ENCODE measurements at regions not wholly inside any gene's neighbourhood (a gene's known extent, or its start where the extent isn't known, plus 50 kb on each side); places are given as distances from the start of the nearest gene placed in this dataset.

DNA sequence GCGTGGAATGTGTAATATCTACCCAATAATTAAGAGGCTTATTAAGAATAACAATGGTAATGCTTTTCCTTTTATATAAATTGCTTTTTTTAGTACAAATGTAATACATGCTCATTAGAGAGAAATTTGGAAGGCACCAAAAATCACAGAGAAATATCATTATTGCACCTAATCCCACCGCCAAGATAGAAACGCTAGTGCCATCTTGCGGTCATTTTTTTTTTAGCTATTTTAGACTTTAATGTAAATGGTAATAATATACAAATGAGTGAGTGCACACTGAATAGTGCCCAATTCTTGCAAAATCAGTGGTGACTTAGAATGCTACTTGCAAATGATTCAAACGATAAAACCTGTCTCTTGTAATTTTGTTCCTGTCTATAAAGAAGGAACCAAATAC lies 576.8 kb upstream of the TMEM132C start:
- H3K36me3 ChIP-seq (ENCODE audit: low read depth), result no peaks in the 10 kb centered on the region
- ATAC-seq (ENCODE audit: low read depth), result no peak
- DNase-seq (ENCODE audit: low spot score), result no peak
- peaks cover 2% of the 10 kb centered on the region for H3K27me3 ChIP-seq (ENCODE audit: insufficient read depth, poor library complexity, severe bottlenecking)
- TF ChIP-seq, protein P1, sequence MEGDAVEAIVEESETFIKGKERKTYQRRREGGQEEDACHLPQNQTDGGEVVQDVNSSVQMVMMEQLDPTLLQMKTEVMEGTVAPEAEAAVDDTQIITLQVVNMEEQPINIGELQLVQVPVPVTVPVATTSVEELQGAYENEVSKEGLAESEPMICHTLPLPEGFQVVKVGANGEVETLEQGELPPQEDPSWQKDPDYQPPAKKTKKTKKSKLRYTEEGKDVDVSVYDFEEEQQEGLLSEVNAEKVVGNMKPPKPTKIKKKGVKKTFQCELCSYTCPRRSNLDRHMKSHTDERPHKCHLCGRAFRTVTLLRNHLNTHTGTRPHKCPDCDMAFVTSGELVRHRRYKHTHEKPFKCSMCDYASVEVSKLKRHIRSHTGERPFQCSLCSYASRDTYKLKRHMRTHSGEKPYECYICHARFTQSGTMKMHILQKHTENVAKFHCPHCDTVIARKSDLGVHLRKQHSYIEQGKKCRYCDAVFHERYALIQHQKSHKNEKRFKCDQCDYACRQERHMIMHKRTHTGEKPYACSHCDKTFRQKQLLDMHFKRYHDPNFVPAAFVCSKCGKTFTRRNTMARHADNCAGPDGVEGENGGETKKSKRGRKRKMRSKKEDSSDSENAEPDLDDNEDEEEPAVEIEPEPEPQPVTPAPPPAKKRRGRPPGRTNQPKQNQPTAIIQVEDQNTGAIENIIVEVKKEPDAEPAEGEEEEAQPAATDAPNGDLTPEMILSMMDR (IDR thresholded peaks at IDR 0.05; ENCODE audit: poor library complexity, severe bottlenecking), result peak; percentile 33
- no peak overlapping the region for H3K27ac ChIP-seq (ENCODE audit: poor library complexity, severe bottlenecking)
- no peaks in the 10 kb centered on the region for H3K9me3 ChIP-seq (ENCODE audit: severe bottlenecking)
- no peaks in the 10 kb centered on the region for H3K4me1 ChIP-seq (ENCODE audit: insufficient read depth, poor library complexity, severe bottlenecking)
- no peak overlapping the region for H3K4me3 ChIP-seq (ENCODE audit: severe bottlenecking)

DNA sequence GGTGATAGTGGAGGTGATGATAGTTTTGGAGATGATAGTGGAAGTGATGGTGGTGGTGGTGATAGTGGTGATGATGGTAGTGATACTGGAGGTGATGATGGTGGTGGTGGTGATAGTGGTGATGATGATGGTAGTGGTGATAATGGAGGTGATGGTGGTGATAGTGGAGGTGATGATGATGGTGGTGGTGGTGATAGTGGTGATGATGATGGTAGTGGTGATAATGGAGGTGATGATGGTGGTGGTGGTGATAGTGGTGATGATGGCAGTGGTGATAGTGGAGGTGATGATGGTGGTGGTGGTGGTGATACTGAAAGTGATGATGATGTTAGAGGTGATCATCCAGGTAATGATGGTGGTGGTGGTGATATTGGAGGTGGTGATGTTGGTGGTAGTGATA lies 570.0 kb upstream of the TMEM132C start:
- TF ChIP-seq, protein P1 (IDR thresholded peaks at IDR 0.05; ENCODE audit: poor library complexity, severe bottlenecking), result no peak
- H3K9me3 ChIP-seq (ENCODE audit: severe bottlenecking), result no peaks in the 10 kb centered on the region
- no peaks in the 10 kb centered on the region for H3K36me3 ChIP-seq (ENCODE audit: low read depth)
- H3K4me1 ChIP-seq (ENCODE audit: insufficient read depth, poor library complexity, severe bottlenecking), result no peaks in the 10 kb centered on the region
- DNase-seq (ENCODE audit: low spot score), result no peak
- no peak for ATAC-seq (ENCODE audit: low read depth)
- H3K27me3 ChIP-seq (ENCODE audit: insufficient read depth, poor library complexity, severe bottlenecking), result peaks cover 12% of the 10 kb centered on the region
- H3K27ac ChIP-seq (ENCODE audit: poor library complexity, severe bottlenecking), result no peak overlapping the region
- H3K4me3 ChIP-seq (ENCODE audit: severe bottlenecking), result no peak overlapping the region

DNA sequence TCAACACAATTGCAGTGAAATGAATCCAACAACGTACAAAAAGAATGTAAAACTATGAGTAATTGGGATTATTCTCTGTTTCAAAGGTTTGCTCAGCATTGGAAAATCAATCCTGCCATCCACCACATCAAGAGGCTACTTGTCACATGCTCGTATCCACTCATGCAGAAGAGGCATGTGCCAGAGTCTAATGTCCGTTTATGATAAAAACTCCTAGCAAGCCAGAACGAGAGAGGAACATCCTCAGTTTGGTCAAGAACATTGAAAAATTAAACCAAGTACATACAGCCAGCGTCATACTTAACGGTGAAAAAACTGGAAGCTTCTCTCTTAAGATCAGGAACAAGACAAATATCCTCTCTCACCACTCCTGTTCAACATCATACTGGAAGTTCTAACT lies 563.9 kb upstream of the TMEM132C start:
- Histone ChIP-seq H3K4me3 (ENCODE audit: severe bottlenecking) (no peak overlapping the region), H3K27me3 (ENCODE audit: insufficient read depth, poor library complexity, severe bottlenecking) (peaks cover 16% of the 10 kb centered on the region), H3K27ac (ENCODE audit: poor library complexity, severe bottlenecking) (no peak overlapping the region), H3K9me3 (ENCODE audit: severe bottlenecking) (no peaks in the 10 kb centered on the region), H3K4me1 (ENCODE audit: insufficient read depth, poor library complexity, severe bottlenecking) (no peaks in the 10 kb centered on the region), H3K36me3 (ENCODE audit: low read depth) (no peaks in the 10 kb centered on the region)
- DNase-seq (ENCODE audit: low spot score) (no peak), ATAC-seq (ENCODE audit: low read depth) (no peak)
- TF ChIP-seq, protein P1 (IDR thresholded peaks at IDR 0.05; ENCODE audit: poor library complexity, severe bottlenecking), result no peak

DNA sequence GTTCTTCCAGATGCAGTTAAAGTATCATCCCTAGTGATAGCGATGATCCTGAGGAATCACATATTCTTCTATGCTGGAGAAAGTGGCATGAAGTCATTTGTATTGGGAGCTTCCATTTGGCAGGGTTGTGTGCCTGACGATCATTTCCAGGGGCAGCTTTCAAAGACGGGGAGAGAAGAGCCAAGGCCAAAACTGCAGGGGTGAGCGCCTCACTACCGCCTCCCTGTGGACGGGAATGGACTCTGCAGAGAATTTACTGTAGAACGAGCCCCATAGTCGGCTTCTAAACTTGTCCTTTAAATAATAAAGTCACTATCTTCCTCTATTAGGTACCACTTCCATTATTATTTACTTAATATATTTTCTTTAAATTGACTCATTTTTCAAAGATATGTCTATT lies 555.9 kb upstream of the TMEM132C start:
- Histone ChIP-seq H3K9me3 (ENCODE audit: severe bottlenecking) (no peaks in the 10 kb centered on the region), H3K4me3 (ENCODE audit: severe bottlenecking) (no peak overlapping the region), H3K27ac (ENCODE audit: poor library complexity, severe bottlenecking) (no peak overlapping the region), H3K27me3 (ENCODE audit: insufficient read depth, poor library complexity, severe bottlenecking) (no peaks in the 10 kb centered on the region), H3K36me3 (ENCODE audit: low read depth) (no peaks in the 10 kb centered on the region), H3K4me1 (ENCODE audit: insufficient read depth, poor library complexity, severe bottlenecking) (no peaks in the 10 kb centered on the region)
- no peak for ATAC-seq (ENCODE audit: low read depth)
- DNase-seq (ENCODE audit: low spot score), result no peak
- TF ChIP-seq, protein P1 (IDR thresholded peaks at IDR 0.05; ENCODE audit: poor library complexity, severe bottlenecking), result peak; percentile 15

DNA sequence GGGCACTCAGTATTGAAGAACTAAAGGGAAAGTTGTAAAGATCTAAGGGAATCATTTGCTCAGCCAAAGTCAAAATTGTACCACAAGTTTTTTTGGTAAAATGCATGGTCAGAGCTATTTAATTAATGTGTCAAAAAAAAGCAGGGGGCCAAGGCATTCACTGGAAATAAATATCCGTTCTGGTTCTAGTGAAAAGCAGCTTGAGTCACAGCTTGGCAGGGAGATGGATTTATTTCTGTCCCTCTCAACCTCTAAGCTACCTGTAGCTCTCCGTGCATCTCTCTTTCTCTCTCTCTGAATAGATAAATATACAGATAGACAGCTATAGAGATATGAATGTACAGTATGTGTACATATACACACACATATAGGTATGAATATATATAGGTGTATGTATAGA lies 554.4 kb upstream of the TMEM132C start:
- H3K27ac ChIP-seq (ENCODE audit: poor library complexity, severe bottlenecking), result no peak overlapping the region
- no peaks in the 10 kb centered on the region for H3K27me3 ChIP-seq (ENCODE audit: insufficient read depth, poor library complexity, severe bottlenecking)
- H3K9me3 ChIP-seq (ENCODE audit: severe bottlenecking), result no peaks in the 10 kb centered on the region
- TF ChIP-seq, protein P1 (IDR thresholded peaks at IDR 0.05; ENCODE audit: poor library complexity, severe bottlenecking), result no peak
- no peak for DNase-seq (ENCODE audit: low spot score)
- H3K36me3 ChIP-seq (ENCODE audit: low read depth), result no peaks in the 10 kb centered on the region
- H3K4me3 ChIP-seq (ENCODE audit: severe bottlenecking), result no peak overlapping the region
- no peak for ATAC-seq (ENCODE audit: low read depth)
- no peaks in the 10 kb centered on the region for H3K4me1 ChIP-seq (ENCODE audit: insufficient read depth, poor library complexity, severe bottlenecking)
